Esophagus mucosa (tissue), 1 donor: ENCODE measurements at regions not wholly inside any gene's neighbourhood (a gene's known extent, or its start where the extent isn't known, plus 50 kb on each side); places are given as distances from the start of the nearest gene placed in this dataset.

Experiments used
- ATAC-seq: fragments of 200-7000 bp; cut with Tn5 transposase; one replicate; pipeline ENCODE4 v1.9.1; 2020
- donor health status: DM: yes; HTN: yes; CAD: no.

- ATAC-seq = peak; percentile 66
These were observed 67.6 kb upstream of the CTSC start for GRCh38 chr11:88404932-88405710.

- no peak for ATAC-seq
These were observed 66.9 kb upstream of the CTSC start for GRCh38 chr11:88404391-88404790.

GRCh38 chr11:88402784-88403183, 65.2 kb upstream of the CTSC start:
- no peak for ATAC-seq

GRCh38 chr11:88402192-88402715, 64.7 kb upstream of the CTSC start:
- no peak for ATAC-seq

GRCh38 chr11:88398791-88399570, 61.4 kb upstream of the CTSC start:
- ATAC-seq = no peak

- ATAC-seq = peak; percentile 90
These were observed 60.8 kb upstream of the CTSC start for GRCh38 chr11:88398372-88398771.

- ATAC-seq = no peak
These were observed 52.7 kb upstream of the CTSC start for GRCh38 chr11:88390254-88390653.

GRCh38 chr11:88387957-88388356, 50.4 kb upstream of the CTSC start:
- no peak for ATAC-seq
